ENCODE measurements at regions not wholly inside any gene's neighbourhood (a gene's known extent, or its start where the extent isn't known, plus 50 kb on each side); places are given as distances from the start of the nearest gene placed in this dataset.

DNA sequence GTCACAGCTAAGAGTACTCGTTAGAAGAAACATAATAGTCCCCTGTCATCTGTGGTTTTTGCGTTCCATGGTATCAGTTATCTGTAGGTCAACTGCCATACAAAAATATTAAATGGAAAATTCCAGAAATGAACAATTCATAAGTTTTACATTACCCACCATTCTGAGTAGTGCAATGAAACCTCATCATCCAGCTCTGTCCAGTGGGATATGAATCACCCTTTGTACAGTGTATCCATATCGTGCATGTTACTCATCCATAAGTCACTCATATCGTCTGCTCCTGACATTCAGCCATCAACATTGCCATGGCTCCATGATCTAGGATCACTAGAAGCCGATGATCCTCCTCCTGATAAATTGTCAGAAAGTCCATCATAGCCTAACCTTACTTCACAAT is 174.9 kb upstream of the C11orf87 start:
- TF ChIP-seq CTCF (IDR thresholded peaks at IDR 0.05) (no peak), POLR2A (IDR thresholded peaks at IDR 0.05) (no peak)

All from adrenal gland (tissue), 5 donors.